Neural progenitor cell (in vitro differentiated cells): ENCODE measurements at regions not wholly inside any gene's neighbourhood (a gene's known extent, or its start where the extent isn't known, plus 50 kb on each side); places are given as distances from the start of the nearest gene placed in this dataset.

ENCODE experiments used
- EZH2 ChIP-seq: fragments of 200-600 bp; sonication (generic); IDR thresholded peaks from 2 replicates; pipeline ENCODE4 v1.6.1; 2017; ENCODE audit warnings: antibody characterized with exemption, mild to moderate bottlenecking, moderate library complexity
- EZH2phosphoT487 ChIP-seq: fragments of 200-600 bp; sonication (generic); IDR thresholded peaks from 2 replicates; pipeline ENCODE4 v1.6.1; 2017; ENCODE audit warnings: antibody characterized with exemption
- TF ChIP-seq, protein P1 (sequence below): fragments of 200-600 bp; sonication (generic); IDR thresholded peaks from 2 replicates; pipeline ENCODE4 v1.5.1; 2017; ENCODE audit warnings: antibody characterized with exemption, mild to moderate bottlenecking

- TF ChIP-seq, protein P1, sequence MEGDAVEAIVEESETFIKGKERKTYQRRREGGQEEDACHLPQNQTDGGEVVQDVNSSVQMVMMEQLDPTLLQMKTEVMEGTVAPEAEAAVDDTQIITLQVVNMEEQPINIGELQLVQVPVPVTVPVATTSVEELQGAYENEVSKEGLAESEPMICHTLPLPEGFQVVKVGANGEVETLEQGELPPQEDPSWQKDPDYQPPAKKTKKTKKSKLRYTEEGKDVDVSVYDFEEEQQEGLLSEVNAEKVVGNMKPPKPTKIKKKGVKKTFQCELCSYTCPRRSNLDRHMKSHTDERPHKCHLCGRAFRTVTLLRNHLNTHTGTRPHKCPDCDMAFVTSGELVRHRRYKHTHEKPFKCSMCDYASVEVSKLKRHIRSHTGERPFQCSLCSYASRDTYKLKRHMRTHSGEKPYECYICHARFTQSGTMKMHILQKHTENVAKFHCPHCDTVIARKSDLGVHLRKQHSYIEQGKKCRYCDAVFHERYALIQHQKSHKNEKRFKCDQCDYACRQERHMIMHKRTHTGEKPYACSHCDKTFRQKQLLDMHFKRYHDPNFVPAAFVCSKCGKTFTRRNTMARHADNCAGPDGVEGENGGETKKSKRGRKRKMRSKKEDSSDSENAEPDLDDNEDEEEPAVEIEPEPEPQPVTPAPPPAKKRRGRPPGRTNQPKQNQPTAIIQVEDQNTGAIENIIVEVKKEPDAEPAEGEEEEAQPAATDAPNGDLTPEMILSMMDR, result no peak
- TF ChIP-seq EZH2phosphoT487 (no peak), EZH2 (no peak)
Observed at GRCh38 chr14:84857571-84857970, 672.4 kb upstream of the FLRT2 start.
